ENCODE measurements at regions not wholly inside any gene's neighbourhood (a gene's known extent, or its start where the extent isn't known, plus 50 kb on each side); places are given as distances from the start of the nearest gene placed in this dataset.

GRCh38 chr9:96183751-96184150 is 118.2 kb downstream of the HSD17B3 start:
- TF ChIP-seq CTCF (IDR thresholded peaks at IDR 0.05; ENCODE audit: low read depth, low read length): no peak
- no peak overlapping the region for H3K4me3 ChIP-seq (ENCODE audit: low read depth, low read length)

- no peak overlapping the region for H3K4me3 ChIP-seq (ENCODE audit: low read depth, low read length)
- TF ChIP-seq CTCF (IDR thresholded peaks at IDR 0.05; ENCODE audit: low read depth, low read length): no peak
These were observed 123.8 kb downstream of the HSD17B3 start for GRCh38 chr9:96178153-96178552.

- TF ChIP-seq CTCF (IDR thresholded peaks at IDR 0.05; ENCODE audit: low read depth, low read length): no peak
- no peak overlapping the region for H3K4me3 ChIP-seq (ENCODE audit: low read depth, low read length)
These were observed 124.3 kb downstream of the HSD17B3 start for GRCh38 chr9:96177719-96178028.

- H3K4me3 ChIP-seq (ENCODE audit: low read depth, low read length): no peak overlapping the region
- TF ChIP-seq CTCF (IDR thresholded peaks at IDR 0.05; ENCODE audit: low read depth, low read length): no peak
These were observed 124.8 kb downstream of the HSD17B3 start for GRCh38 chr9:96177005-96177718.

- no peak overlapping the region for H3K4me3 ChIP-seq (ENCODE audit: low read depth, low read length)
- TF ChIP-seq CTCF (IDR thresholded peaks at IDR 0.05; ENCODE audit: low read depth, low read length): no peak
These were observed 126.2 kb downstream of the HSD17B3 start for GRCh38 chr9:96175796-96176195.

GRCh38 chr9:96175001-96175400 is 127.0 kb downstream of the HSD17B3 start:
- no peak overlapping the region for H3K4me3 ChIP-seq (ENCODE audit: low read depth, low read length)
- TF ChIP-seq CTCF (IDR thresholded peaks at IDR 0.05; ENCODE audit: low read depth, low read length): no peak

- H3K4me3 ChIP-seq (ENCODE audit: low read depth, low read length): no peak overlapping the region
- no peak for TF ChIP-seq CTCF (IDR thresholded peaks at IDR 0.05; ENCODE audit: low read depth, low read length)
These were observed 127.6 kb downstream of the HSD17B3 start for GRCh38 chr9:96174371-96174770.
